Common myeloid progenitor, CD34-positive (primary cell): ENCODE measurements at regions not wholly inside any gene's neighbourhood (a gene's known extent, or its start where the extent isn't known, plus 50 kb on each side); places are given as distances from the start of the nearest gene placed in this dataset.

Experiments
- CTCF ChIA-PET: fragments of 350-600 bp; sonication (Branson Sonifier 250); formaldehyde crosslinking; loops from one replicate; lab custom pipeline; 2021; ENCODE audit warnings: antibody characterized with exemption; lab: Charles Lee
- POLR2A ChIA-PET: fragments of 350-600 bp; sonication (Branson Sonifier 250); formaldehyde crosslinking; loops from one replicate; lab custom pipeline; 2021; ENCODE audit warnings: antibody characterized with exemption; lab: Charles Lee
- DNase-seq, 3 donors: peaks; one replicate each; pipeline versions ENCODE4 v3.0.0 to v3.0.0-alpha.2; 2013
- H3K27ac ChIP-seq, 2 experiments: 1 replicate in 1 of 2; 2 replicates in 1 of 2; pipeline ENCODE4 v1.7.0; 2013; ENCODE audit warnings: inconsistent platforms in 2 of 2, low read length in 2 of 2, mild to moderate bottlenecking in 2 of 2, low read depth in 1 of 2, moderate library complexity in 1 of 2; ENCODE audit not compliant: severe bottlenecking in 2 of 2, insufficient read depth in 1 of 2, poor library complexity in 1 of 2
- H3K27me3 ChIP-seq, 5 experiments: replicated peaks in 2 of 5; 1 replicate in 3 of 5; 2 replicates in 2 of 5; pipeline versions ENCODE4 v1.6.1 to v1.7.0; 2013; ENCODE audit warnings: low read length in 4 of 5, mild to moderate bottlenecking in 2 of 5, moderate library complexity in 2 of 5, inconsistent platforms in 1 of 5; ENCODE audit not compliant: insufficient read depth in 5 of 5, control insufficient read depth in 4 of 5
- H3K36me3 ChIP-seq, 4 experiments: 1 replicate in 2 of 4; 2 replicates in 2 of 4; pipeline versions ENCODE4 v1.6.1 to v1.7.0; 2013; ENCODE audit warnings: low read length in 3 of 4, control low read depth in 1 of 4, mild to moderate bottlenecking in 1 of 4; ENCODE audit not compliant: control insufficient read depth in 4 of 4, insufficient read depth in 4 of 4
- H3K4me1 ChIP-seq, 4 experiments: 1 replicate in 3 of 4; 2 replicates in 1 of 4; pipeline versions ENCODE4 v1.6.1 to v1.7.1; 2013; ENCODE audit warnings: low read length in 3 of 4, mild to moderate bottlenecking in 3 of 4, control low read depth in 1 of 4, inconsistent platforms in 1 of 4, moderate library complexity in 1 of 4; ENCODE audit not compliant: control insufficient read depth in 4 of 4, insufficient read depth in 4 of 4; ENCODE audit errors: control extremely low read depth in 1 of 4
- H3K4me3 ChIP-seq, 7 experiments: 1 replicate in 4 of 7; 2 replicates in 3 of 7; pipeline versions ENCODE4 v1.5.1 to v1.7.0; 2013; ENCODE audit warnings: mild to moderate bottlenecking in 7 of 7, low read length in 6 of 7, moderate library complexity in 6 of 7, inconsistent platforms in 2 of 7, low read depth in 2 of 7, control low read depth in 1 of 7; ENCODE audit not compliant: insufficient read depth in 4 of 7, control insufficient read depth in 1 of 7; ENCODE audit errors: extremely low read depth in 1 of 7
- H3K9me3 ChIP-seq, 5 experiments: 1 replicate in 4 of 5; 2 replicates in 1 of 5; pipeline versions ENCODE4 v1.6.1 to v1.7.1; 2013; ENCODE audit warnings: low read length in 4 of 5, mild to moderate bottlenecking in 2 of 5, inconsistent platforms in 1 of 5, low read depth in 1 of 5, moderate library complexity in 1 of 5; ENCODE audit not compliant: control insufficient read depth in 4 of 5, insufficient read depth in 2 of 5; ENCODE audit errors: control extremely low read depth in 1 of 5
- WGBS: methylation state at CpG from one replicate; pipeline ENCODE4 v1.1.5; 2013; ENCODE audit not compliant: insufficient coverage; 5-methylcytosine and 5-hydroxymethylcytosine counted together

DNA sequence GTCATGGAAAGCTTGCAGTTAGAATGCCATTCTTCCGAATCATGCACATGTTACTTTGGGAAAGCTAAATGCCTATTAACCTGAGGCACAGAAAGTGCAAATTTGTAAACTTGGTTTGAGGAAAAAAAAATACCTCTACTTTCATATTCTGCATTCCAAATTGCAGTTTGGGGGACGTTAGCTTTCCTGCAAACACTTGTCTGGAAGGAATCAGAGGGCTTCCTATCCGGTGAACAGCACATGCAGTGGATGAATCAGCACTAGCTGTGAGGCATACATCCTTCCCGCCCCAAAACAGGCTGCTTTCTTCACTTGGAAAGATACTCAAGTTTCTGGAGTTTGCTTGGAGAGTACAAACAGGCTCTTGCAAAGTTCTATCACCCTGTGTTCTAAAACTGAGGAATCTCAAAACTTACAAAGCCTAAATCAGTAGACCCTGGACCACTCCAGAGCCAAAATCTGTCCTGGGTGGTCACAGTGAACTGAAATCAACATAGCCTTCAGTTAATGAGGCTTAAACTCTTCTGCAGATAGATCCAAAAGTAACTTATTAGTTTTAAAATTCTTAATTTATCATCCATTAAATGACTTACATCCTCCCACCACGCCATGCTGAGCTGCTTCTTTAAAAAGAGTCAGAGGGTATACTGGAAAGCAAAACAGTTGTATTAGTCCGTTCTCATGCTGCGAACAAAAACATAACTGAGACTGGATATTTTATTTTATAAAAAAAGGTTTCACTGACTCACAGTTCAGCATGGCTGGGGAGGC, 802.3 kb upstream of the ARGLU1 start:
- H3K4me1 ChIP-seq: no peaks in the 10 kb centered on the region
- ChIA-PET CTCF (no interaction called here), POLR2A (no interaction called here)
- no peaks in the 10 kb centered on the region for H3K27me3 ChIP-seq
- H3K27ac ChIP-seq: no peak overlapping the region
- H3K36me3 ChIP-seq: no peaks in the 10 kb centered on the region
- H3K4me3 ChIP-seq: no peak overlapping the region
- H3K9me3 ChIP-seq: no peaks in the 10 kb centered on the region
- no peak for DNase-seq
- 55% methylated on average over 3 of the region's 7 CpGs for WGBS

DNA sequence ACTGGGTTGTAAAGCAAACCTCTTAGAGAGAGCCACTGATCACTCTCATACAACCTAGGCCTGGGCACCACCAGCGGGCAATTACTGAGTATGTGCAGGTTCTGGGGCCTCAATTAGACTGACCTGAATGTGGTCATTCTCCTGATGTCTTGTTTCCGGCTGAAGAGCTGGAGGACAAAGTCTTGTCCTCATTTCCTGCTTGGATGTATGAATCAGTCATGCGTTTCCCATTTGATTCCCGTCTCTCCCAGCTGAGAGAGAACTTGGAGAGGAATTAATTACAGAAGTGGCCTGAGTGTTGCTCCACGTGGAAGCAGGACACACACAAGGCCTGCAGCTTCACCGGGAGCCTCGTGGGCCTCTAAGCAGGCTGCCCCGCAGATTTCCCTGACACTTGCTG, 799.3 kb upstream of the ARGLU1 start:
- Histone ChIP-seq H3K4me3 (no peak overlapping the region), H3K4me1 (no peaks in the 10 kb centered on the region), H3K36me3 (no peaks in the 10 kb centered on the region), H3K27ac (no peak overlapping the region), H3K9me3 (no peaks in the 10 kb centered on the region), H3K27me3 (no peaks in the 10 kb centered on the region)
- ChIA-PET CTCF (no interaction called here), POLR2A (no interaction called here)
- DNase-seq: no peak
- 76% methylated on average over 5 of the region's 8 CpGs for WGBS

DNA sequence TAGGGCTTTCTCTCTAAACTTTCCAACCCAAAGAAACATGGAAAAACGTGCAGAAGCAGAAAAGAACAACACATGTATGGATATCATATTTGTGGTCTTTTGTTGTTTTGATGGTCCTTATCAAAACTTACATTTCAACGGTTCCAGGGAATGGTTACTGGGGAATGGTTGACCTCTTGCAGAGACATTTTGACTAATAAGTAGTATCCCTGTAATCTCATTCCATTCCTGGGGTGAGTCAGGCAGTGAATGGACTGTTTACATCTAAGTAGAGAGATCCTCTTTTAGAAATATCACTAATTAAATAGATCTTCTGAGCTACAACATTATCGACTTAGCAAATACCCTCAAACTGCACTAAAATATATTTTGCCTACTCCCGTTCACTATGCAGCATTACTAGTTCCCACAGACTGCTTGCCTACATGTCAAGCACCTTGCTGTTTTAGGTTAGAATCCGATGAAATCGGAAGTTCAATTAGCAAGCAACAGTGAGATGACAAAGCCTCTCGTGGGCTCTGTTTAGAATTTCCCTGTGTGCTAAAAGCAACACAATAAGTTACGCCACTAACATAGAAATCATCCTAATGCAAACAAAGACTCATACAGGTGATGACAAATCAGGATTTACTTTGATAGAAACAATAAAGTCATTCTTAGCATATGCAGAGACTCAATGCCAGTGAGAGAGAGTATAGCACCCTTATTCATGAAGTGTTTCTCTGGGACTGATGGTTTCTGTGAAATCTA, 797.7 kb upstream of the ARGLU1 start:
- no peak for DNase-seq
- Histone ChIP-seq H3K27me3 (no peaks in the 10 kb centered on the region), H3K27ac (no peak overlapping the region), H3K9me3 (no peaks in the 10 kb centered on the region), H3K36me3 (no peaks in the 10 kb centered on the region), H3K4me1 (no peaks in the 10 kb centered on the region), H3K4me3 (no peak overlapping the region)
- POLR2A ChIA-PET: no interaction called here
- CTCF ChIA-PET: no interaction called here
- 92% methylated on average over 5 of the region's 8 CpGs for WGBS

DNA sequence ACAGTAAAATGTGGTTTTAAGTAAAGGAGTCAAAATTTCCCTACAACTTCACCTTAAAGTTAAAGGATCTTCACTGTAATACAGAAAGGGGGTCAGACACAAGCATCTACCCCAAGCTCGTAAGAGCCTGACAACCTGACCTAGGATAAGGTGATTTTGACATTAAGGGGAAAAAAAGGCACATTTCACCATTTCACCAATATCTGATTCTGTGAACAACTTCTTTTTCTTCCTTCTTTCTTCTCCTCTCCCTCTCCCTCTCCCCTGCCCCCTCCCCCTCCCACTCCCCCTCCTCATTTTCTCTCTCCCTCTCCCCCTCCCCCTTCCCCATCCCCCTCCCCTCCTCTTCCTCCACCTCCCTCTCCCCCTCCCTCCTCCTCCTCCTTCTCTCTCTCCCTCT, 796.7 kb upstream of the ARGLU1 start:
- Histone ChIP-seq H3K27me3 (no peaks in the 10 kb centered on the region), H3K9me3 (no peaks in the 10 kb centered on the region), H3K4me3 (no peak overlapping the region), H3K27ac (no peak overlapping the region), H3K4me1 (no peaks in the 10 kb centered on the region), H3K36me3 (no peaks in the 10 kb centered on the region)
- ChIA-PET POLR2A (no interaction called here), CTCF (no interaction called here)
- 100% methylated on average over 1 of the region's 1 CpG for WGBS
- no peak for DNase-seq

DNA sequence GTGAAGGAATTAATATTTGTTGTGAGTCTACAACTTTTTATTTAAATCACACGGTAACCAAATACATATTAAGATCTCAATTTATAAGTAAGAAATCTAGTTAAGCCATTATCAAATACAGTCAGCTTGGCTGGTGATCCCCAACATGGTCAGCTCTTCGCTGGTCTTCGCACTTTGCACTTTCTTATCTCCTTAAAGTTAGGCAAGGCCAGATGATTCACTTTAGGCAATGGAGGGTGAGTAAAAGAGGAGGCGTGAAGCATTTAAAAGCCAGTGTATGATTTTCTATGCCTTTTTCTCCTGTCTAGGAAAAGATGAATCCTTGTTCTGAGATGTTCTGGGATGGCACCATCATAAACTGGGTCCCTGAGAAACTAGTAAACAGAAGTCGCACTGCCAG, 793.7 kb upstream of the ARGLU1 start:
- ChIA-PET POLR2A (no interaction called here), CTCF (no interaction called here)
- WGBS: 100% methylated on average over 1 of the region's 5 CpGs
- Histone ChIP-seq H3K9me3 (no peaks in the 10 kb centered on the region), H3K36me3 (no peaks in the 10 kb centered on the region), H3K4me3 (no peak overlapping the region), H3K27me3 (no peaks in the 10 kb centered on the region), H3K4me1 (no peaks in the 10 kb centered on the region), H3K27ac (no peak overlapping the region)
- DNase-seq: no peak

DNA sequence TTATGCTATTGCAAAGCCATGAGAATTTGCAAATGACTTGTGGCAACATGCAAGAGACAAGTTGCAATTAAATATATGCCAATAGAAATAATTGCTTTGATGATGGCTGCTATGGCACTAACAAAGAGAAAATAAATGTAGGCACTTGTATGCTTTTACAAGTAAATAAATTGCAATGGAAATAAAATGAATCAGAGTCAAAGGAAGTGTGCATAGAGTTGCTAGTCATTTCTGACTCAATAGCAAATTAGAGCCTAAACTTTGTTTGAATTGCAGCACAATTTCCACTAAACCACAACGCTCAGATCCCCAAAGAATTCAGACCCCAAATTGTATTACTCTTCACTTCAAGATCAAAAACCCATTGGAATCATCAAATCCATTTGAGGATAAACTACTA, 792.1 kb upstream of the ARGLU1 start:
- CTCF ChIA-PET: no interaction called here
- no peak for DNase-seq
- H3K36me3 ChIP-seq: no peaks in the 10 kb centered on the region
- 100% methylated on average over 1 of the region's 1 CpG for WGBS
- no peaks in the 10 kb centered on the region for H3K4me1 ChIP-seq
- no peaks in the 10 kb centered on the region for H3K9me3 ChIP-seq
- no peaks in the 10 kb centered on the region for H3K27me3 ChIP-seq
- no peak overlapping the region for H3K4me3 ChIP-seq
- POLR2A ChIA-PET: no interaction called here
- no peak overlapping the region for H3K27ac ChIP-seq

DNA sequence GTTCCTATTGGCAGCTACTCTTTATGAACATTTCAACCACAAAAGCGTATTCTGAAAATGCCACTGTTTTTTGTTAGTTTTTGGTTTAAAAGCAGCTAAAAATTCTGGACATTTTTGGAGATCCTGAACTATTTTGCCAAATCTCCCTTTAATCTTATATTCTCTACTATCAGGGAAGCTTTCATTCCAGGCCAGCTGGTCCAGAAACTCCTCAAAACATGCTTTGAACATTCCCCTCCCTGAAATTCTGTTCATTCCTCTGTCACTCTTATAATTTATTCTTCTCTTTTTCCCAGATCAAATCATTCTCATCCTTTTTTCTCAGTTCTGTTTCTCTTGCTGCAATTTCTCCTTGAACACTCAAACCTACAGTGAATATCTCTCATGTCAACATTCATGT, 790.9 kb upstream of the ARGLU1 start:
- no CpG with 5 or more reads among the region's 1 CpG for WGBS
- Histone ChIP-seq H3K4me1 (no peaks in the 10 kb centered on the region), H3K36me3 (no peaks in the 10 kb centered on the region), H3K27ac (no peak overlapping the region), H3K9me3 (no peaks in the 10 kb centered on the region), H3K27me3 (no peaks in the 10 kb centered on the region), H3K4me3 (no peak overlapping the region)
- ChIA-PET CTCF (no interaction called here), POLR2A (no interaction called here)
- no peak for DNase-seq
